Stromal cell of bone marrow (primary cell): ENCODE measurements at regions not wholly inside any gene's neighbourhood (a gene's known extent, or its start where the extent isn't known, plus 50 kb on each side); places are given as distances from the start of the nearest gene placed in this dataset.
"Not testable (repeated sequence)": the region's sequence is repeated elsewhere in the genome, so short reads cannot be mapped to it uniquely, and the experiment has no call there.

Experiments
- DNase-seq: peaks from one replicate; pipeline ENCODE4 v3.0.0-alpha.2; 2012; ENCODE audit warnings: low read depth

DNA sequence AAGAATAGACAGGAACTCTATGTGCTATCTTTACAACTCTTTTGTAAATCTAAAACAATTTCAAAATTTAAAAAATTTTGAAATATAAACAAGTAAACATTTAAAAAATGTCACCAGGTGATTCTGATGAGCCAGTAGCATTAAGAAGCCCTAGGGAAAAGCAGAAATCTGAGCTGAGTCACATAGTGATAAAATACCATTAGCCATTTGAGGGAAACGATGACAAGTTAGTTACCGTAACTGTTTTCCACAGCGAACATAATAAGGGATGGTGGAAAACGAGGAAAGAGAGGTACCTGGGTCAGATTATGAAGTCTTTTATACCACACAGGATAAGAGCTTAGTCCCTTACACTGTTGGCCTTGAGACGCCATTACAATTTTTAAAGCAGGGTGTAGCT, 55.5 kb downstream of the PRR15 start:
- no peak for DNase-seq

DNA sequence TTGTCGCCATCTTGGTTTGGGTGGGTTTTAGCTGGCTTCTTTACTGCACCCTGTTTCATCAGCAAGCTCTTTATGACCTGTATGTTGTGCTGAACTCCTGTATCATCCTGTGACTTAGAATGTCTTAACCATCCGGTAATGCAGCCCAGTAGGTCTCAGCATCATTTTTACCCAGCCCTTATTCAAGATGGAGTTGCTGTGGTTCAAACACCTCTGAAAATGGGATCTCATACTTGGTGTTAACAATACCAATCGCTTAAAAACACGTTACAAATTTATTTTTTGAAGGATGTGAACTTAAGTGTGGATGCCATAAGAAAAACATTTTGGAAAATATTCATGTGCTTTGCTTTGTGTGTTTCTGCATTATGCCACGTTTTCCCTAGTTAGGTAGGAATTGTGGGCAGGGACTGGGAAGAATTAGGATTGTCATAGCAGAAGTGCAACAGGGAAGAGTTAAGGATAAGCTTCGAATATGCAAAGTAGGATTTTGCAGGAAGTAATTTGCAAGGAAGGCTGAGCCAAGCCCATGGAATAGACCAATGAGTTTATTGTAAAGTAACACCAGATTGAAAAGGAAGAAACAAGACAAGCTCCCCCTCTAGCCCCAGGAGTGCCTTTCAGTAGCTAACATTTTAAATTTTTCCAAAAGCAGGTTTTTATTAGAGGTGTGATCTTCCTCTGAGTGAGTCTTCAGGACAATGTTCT, 56.4 kb downstream of the PRR15 start:
- no peak for DNase-seq

DNA sequence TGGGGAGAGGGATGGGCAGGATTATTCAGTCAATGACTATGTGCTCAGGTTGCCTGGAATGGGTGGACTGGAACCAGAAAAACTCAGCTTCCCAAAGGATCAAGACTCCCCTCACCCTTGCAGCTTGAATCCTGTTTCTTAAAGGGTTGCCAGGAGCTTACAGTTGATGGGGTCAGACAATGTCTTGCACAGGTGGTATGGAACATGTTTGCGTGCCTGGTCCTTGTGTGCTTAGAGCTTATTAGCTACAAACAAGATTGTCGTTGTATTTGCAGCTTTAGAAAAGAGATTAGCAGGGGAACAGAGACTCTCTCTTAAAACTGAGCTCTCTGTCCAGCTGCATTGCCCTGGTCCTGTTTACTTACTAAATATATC, 56.9 kb downstream of the PRR15 start:
- DNase-seq: no peak

DNA sequence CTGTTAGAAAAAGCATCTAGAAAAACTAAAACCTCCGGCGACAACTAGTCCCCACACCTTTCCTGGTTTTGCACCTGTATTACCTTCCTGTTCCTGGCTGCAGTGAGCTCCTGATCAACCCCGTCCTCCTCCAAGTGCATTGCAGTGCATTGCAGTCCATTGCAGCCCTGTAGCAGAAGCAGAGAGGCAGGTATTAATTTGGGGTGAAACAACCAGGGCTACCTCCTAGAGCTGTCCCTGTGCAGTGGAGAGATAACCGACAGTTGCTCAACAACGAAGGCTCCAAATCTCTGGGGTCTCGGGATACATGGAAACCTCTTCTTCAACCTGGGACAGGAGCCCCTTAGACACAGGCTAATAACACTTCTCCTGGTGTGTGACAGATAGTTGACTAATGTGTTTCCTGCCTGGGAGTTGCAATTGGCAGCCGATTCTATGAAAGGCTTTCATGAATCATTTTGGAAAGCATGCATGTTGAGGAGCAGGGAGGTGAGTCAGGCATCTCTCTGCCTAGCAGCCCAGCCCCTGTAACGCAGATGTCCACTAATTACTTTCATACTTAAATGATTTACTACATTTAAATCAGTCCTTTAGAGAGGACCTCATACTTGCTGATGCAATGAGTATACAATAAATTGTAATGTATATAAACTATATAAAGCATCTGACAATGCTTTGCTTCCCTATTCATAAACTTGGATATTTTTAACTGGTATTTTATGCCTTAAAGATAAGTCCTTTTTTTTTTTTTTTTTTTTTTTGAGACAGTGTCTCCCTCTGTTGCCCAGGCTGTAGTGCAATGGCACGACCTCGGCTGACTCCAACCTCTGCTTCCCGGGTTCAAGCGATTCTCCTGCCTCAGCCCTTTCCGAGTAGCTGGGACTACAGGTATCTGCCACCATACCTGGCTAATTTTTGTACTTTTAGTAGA, 59.0 kb downstream of the PRR15 start:
- DNase-seq: peak; percentile 91

DNA sequence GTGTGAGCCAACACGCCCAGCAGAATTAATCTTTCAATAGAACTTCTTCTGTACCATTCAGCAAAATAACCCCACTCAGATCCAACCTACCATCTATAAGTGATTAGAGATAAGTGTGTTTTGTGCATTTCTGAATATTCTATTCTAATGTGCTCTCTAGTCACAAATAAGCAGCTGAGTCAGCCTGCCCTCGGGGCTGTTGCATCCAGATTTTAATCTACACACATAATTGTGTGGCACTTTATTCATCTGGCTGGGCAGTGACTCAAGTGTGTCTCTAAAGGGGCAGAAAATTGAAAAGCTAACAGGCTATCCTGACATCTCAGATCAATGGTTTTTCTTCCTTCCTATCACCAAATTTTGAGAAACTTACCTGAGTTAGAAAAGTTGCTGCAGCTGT, 60.3 kb downstream of the PRR15 start:
- no peak for DNase-seq

DNA sequence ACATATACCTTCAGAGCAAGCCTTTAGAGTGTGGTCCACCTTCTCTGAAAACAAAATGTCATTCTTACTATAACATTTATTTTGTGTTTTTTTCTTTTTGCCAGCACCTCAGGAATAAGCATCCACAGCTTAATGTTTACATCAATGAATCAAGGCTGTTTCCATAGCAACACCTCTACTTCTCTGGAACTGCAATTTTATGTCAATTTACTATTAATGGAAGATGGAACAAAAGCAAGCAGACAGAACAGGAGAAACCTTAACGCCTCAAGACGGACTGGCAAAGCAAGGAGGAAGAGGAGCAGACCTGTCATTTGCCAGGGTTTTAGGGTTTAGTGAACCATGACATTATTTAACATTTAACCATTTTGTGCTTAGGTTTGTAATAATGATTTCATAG, 63.1 kb downstream of the PRR15 start:
- DNase-seq: no peak

DNA sequence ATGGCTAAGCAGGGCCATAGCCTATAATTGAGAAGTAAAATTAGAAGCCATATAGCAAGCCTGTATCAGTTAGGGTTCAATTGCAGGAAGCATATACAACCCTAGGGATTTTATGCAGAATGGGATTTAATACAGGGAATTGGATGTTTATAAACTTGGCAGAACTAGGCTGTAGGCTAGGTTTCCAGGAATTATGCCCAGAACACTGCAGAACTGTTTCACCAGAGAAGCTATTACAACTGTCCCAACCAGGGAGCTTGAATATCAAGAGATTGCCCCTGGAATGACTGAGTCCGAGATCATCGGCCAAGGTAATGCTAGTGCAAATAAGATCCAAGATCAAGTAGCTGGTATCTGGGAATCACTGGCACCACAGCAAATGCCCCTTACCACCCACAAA, 64.0 kb downstream of the PRR15 start:
- no peak for DNase-seq

DNA sequence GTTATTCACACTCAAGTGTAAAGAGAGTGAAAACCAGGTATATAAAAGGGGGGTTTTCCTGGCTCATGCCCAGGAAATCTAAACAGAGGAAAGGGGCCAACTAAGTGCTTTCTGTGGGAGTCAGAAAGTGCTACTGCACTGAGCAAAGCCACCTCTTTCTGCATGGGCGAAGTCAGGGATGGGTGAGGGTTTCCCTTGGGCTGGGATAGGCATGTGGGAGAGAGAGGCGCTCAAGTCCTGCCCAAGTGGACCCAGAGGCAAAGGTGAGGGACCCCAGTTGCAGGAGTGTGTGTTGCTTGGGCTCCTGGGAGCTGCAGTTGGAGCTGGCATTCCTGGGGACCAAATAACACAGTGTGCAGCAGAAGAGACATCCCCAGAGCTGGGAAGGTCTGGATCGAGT, 65.9 kb downstream of the PRR15 start:
- DNase-seq: no peak

- peak; percentile 19 for DNase-seq
Observed at GRCh38 chr7:29635067-29636008, 71.7 kb downstream of the PRR15 start.

- no peak for DNase-seq
Observed at GRCh38 chr7:29636009-29636351, 72.3 kb downstream of the PRR15 start.

- DNase-seq: no peak
Observed at GRCh38 chr7:29637374-29637773, 73.7 kb downstream of the PRR15 start.

GRCh38 chr7:29638841-29639240, 75.2 kb downstream of the PRR15 start:
- DNase-seq: not testable (repeated sequence)

DNA sequence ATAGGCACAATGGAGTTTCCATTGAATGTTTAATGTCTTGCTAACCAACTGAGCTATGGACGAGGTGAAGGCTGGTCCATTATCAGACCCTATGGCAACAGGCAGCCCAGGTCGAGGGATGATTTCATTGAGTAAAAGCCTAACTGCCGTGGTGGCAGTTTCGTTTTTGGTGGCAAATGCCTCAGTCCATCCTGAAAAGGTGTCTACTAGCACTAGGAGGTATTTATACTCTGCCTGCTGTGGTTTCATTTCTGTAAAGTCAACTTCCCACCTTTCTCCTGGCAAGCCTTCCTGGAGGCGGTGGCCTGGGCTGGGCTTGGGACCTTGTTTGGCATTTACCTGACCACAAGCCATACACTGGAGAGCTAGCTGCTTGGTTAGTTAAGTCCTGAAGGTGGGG, 75.8 kb downstream of the PRR15 start:
- no peak for DNase-seq

GRCh38 chr7:29639886-29640595, 76.4 kb downstream of the PRR15 start:
- no peak for DNase-seq

DNA sequence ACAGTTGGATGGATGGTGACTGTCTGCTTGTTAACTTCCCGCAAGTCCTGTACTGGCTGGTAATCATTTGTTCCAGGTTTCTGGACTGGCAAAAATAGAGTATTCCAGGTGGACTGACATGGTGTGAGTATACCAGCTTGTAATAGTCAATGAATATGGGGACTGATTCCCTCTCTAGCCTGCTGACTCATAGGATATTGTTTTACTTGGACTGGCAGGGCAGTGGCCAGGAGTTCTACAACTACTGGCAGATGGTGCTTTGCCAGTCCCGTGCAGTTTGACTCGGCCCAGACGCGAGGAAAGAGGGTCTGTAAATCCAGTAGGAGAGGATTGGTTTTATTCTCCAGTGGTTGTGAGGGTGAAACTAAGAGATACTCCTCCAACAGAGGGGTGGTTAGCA, 78.0 kb downstream of the PRR15 start:
- peak; percentile 16 for DNase-seq

GRCh38 chr7:29642494-29643155, 79.0 kb downstream of the PRR15 start:
- no peak for DNase-seq

DNA sequence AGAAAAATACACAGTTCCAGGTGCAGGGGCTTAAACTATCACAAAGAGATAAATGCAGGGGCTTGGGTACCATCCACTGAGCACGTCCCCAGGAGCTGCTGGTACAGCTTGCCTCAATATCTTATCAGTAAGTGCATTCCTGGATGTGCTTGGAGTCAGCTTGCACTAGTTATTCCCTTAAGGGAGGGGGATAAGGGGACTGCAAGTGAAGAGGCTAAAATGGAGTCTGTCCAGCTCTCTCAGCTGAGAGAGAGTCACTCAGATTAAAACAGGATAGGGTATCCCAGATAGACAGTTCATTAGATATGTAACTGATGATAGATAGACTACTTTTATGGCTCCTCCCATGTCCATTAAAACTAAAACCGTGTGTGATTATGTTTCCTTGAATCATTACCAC, 82.5 kb downstream of the PRR15 start:
- DNase-seq: not testable (repeated sequence)

DNA sequence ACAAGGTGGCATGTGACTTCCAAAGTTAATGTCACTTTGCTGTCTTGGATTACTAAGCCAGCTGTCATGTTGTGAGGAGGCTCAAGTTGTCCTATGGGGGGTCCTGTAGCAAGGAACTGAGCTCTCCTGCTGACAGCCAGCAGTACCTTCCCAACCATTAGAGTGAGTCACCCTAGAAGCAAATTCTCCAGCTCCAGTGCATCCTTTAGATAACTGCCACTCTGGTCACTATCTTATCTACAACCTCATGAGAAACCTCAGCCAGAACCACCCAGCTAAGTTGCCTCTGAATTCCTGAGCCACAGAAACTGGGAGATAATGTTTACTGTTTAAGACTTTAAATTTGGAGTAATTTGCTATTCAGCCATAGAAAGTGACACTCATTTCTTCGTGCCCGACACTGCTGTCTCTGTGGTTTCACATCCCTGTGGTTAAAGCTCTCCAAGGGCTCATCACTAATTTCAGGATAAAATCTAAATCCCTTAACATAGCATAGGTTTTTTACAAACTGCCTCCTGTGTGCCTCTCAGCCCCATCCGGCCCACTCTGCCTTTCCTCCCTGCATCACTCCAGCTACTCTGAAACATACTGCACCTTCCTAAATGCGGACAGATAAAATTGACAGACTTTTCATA, 83.5 kb downstream of the PRR15 start:
- DNase-seq: no peak

DNA sequence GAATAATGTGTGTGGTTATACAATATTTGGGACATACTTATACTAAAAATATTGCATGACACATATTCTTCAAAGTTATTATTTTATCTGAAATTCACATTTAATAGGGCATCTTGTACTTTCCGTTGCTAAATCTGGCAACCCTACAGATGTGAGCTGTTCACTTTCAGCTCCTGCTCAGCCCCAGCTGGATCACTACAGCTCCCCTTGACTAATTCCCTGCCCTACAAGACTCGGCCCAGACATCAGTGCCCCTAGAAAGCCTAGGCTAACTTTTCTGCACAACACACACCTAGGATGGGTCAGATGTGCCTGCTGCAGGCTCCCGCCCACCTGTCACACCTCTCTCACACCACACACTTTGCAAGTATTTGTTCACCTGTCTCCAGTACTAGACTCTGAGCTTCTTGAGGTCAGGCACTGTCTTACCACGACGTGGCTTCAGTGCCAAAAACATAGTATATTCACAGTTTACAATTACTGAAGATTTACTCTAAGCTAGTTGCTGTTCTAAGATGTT, 84.1 kb downstream of the PRR15 start:
- not testable (repeated sequence) for DNase-seq

- no peak for DNase-seq
Observed at GRCh38 chr7:29649028-29649716, 85.5 kb downstream of the PRR15 start.
